PFSK-1 (cell line): ENCODE measurements at regions not wholly inside any gene's neighbourhood (a gene's known extent, or its start where the extent isn't known, plus 50 kb on each side); places are given as distances from the start of the nearest gene placed in this dataset.

ENCODE experiments used
- POLR2AphosphoS5 ChIP-seq: IDR thresholded peaks from 2 replicates; pipeline ENCODE4 v1.6.1; 2012; ENCODE audit warnings: low read depth, mild to moderate bottlenecking, control low read depth, low read length, moderate library complexity
- TAF1 ChIP-seq: IDR thresholded peaks from 2 replicates; pipeline ENCODE4 v1.6.1; 2012; ENCODE audit warnings: low read length, control low read depth, borderline replicate concordance; ENCODE audit not compliant: insufficient read depth
- TF ChIP-seq, protein P1 (sequence below), 2 experiments: IDR thresholded peaks; 2 replicates each; pipeline versions ENCODE4 v1.6.1 to v1.8.0; 2011 to 2012; ENCODE audit warnings: low read depth in 2 of 2, low read length in 2 of 2, control low read depth in 1 of 2, inconsistent platforms in 1 of 2, mild to moderate bottlenecking in 1 of 2, moderate library complexity in 1 of 2; ENCODE audit not compliant: insufficient read depth in 1 of 2

DNA sequence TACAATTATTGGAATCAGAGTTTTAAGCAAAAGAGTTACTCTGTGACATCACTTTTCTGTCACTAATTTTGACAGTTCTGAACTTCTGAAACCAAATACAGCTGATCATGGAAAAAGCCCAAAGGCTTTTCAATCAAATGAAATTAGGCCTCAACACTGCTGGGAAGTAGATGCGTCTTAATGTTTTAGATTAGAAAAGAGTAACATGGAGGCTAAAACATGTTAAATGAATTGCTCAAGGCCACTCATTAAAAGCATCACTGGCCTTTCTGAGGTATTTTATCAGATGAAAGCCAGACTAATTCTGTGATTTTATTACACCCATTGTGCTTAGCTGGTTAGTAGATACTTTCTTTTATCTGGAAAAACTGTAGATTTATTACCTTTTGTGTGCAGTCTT is 672.6 kb downstream of the CENPC start:
- TF ChIP-seq, protein P1, sequence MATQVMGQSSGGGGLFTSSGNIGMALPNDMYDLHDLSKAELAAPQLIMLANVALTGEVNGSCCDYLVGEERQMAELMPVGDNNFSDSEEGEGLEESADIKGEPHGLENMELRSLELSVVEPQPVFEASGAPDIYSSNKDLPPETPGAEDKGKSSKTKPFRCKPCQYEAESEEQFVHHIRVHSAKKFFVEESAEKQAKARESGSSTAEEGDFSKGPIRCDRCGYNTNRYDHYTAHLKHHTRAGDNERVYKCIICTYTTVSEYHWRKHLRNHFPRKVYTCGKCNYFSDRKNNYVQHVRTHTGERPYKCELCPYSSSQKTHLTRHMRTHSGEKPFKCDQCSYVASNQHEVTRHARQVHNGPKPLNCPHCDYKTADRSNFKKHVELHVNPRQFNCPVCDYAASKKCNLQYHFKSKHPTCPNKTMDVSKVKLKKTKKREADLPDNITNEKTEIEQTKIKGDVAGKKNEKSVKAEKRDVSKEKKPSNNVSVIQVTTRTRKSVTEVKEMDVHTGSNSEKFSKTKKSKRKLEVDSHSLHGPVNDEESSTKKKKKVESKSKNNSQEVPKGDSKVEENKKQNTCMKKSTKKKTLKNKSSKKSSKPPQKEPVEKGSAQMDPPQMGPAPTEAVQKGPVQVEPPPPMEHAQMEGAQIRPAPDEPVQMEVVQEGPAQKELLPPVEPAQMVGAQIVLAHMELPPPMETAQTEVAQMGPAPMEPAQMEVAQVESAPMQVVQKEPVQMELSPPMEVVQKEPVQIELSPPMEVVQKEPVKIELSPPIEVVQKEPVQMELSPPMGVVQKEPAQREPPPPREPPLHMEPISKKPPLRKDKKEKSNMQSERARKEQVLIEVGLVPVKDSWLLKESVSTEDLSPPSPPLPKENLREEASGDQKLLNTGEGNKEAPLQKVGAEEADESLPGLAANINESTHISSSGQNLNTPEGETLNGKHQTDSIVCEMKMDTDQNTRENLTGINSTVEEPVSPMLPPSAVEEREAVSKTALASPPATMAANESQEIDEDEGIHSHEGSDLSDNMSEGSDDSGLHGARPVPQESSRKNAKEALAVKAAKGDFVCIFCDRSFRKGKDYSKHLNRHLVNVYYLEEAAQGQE (IDR thresholded peaks at IDR 0.05; ENCODE audit: insufficient read depth in 1 of 2, low read depth in 2 of 2, low read length in 2 of 2), result no peak
- TF ChIP-seq POLR2AphosphoS5 (no peak), TAF1 (no peak)
